ENCODE measurements at regions not wholly inside any gene's neighbourhood (a gene's known extent, or its start where the extent isn't known, plus 50 kb on each side); places are given as distances from the start of the nearest gene placed in this dataset.

GRCh38 chr10:56823849-56824248 lies 462.8 kb upstream of the ZWINT start:
- TF ChIP-seq CTCF (conservative IDR thresholded peaks at IDR 0.05), result peak; percentile 60
- TF ChIP-seq ZFX (IDR thresholded peaks at IDR 0.05), result no peak
